ENCODE measurements at regions not wholly inside any gene's neighbourhood (a gene's known extent, or its start where the extent isn't known, plus 50 kb on each side); places are given as distances from the start of the nearest gene placed in this dataset.
"Not testable (repeated sequence)": the region's sequence is repeated elsewhere in the genome, so short reads cannot be mapped to it uniquely, and the experiment has no call there.

DNA sequence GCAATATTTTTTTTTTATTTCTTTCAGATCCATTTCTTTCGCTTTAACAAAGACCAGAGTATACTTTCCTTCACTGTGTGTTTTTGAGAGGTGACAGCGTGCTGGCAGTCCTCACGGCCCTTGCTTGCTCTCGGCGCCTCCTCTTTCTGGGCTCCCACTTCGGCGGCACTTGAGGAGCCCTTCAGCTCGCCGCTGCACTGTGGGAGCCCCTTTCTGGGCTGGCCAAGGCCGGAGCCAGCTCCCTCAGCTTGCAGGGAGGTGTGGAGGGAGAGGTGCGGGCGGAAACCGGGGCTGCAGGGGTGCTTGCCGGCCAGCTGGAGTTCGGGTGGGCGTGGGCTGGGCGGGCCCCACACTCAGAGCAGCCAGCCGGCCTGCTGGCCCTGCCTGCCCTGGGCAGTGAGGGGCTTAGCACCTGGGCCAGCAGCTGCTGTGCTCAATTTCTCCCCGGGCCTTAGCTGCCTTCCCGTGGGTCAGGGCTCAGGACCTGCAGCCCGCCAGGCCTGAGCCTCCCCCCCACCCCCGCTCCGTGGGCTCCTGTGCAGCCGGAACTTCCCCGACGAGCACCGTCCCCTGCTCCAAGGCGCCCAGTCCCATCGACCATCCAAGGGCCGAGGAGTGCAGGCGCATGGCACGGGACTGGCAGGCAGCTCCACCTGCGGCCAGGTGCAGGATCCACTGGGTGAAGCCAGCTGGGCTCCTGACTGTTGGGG is 1490.6 kb downstream of the OTOL1 start:
- DNase-seq (ENCODE audit: low read depth in 2 of 2) = not testable (repeated sequence)

DNA sequence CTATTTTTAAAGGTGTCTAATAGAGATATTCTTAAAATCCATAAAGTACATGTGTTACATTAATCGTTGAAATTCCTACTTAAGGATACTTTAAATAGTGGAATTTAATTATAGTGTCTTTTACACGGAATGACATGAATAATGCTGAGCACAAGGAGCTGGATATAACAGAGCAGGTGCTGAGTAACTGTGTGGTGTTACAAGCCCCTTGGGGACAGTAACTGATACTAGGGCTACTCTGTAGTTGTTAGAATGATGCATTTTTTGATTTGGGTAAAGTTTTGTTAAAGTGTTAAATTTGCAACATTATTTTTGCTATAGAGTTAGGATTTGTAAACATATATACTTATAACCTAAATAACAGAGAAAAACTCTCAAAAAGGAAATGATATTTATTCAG is 1496.1 kb downstream of the OTOL1 start:
- no peak for DNase-seq (ENCODE audit: low read depth in 2 of 2)

DNA sequence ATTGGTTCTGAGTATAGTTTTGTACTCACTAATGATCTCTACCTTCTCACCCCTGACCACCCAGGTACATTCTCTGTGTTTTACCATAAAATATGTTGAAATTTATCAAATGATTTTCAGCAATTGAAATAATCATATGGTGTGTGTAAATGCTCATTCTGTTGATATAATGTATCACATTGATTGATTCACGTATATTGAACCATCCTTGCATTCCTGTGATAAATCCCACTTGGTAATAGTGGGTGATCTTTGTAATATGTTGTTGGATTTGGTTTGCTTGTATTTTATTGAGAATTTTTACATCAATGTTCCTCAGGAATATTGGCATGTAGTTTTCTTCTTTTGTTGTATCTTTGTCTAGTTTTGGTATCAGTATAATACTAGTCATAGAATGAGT is 1497.6 kb downstream of the OTOL1 start:
- no peak for DNase-seq (ENCODE audit: low read depth in 2 of 2)

DNA sequence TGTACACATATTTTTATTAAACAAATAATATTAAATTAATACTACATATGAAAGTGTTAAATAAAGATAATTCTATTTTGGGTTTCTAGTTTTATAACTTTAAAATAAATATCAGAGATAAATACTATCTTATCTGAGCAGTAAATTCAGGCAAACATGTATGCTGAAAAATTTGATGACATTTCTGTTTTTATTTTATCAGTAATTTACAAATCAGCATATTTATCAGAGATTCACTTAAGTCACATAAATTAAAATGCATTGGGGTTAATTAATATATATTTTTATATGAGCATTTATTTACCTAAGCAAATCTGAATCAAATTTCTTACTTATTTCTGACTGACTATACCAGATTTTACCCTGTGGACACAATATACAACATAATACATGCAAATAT is 1499.8 kb downstream of the OTOL1 start:
- DNase-seq (ENCODE audit: low read depth in 2 of 2) = no peak

DNA sequence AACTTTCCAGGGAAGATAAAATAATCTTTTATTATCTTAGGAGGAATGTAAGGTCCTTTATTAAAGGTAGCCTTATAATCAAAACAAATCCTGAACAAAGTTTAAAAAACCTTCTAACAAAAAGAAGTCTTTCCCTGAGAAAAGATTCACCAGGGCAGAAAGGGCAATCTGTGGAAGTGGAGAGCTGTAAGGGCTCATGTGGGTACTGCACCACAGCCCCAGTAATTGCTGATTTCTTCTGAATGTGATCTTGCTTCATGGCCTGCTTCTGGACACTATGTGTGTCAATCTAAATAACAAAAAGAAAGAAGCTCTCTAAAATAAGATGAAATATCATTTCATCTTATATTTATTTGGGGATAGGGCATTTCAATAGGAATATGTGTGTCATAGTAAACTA is 1501.6 kb downstream of the OTOL1 start:
- no peak for DNase-seq (ENCODE audit: low read depth in 2 of 2)

DNA sequence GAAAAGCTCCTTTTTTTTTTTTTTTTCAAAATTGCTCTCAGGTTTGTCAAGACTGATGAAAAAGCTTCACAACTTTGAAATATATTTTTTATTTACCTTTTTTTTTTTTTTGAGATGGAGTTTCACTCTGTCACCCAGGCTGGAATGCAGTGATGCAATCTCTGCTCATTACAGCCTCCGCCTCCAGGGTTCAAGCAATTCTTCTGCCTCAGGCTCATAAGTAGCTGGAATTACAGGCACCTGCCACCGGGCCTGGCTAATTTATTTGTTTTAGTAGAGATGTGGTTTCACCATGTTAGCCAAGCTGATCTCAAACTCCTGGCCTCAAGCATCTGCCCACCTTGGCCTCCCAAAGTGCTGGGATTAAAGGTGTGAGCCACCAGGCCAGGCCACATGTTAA is 1515.0 kb downstream of the OTOL1 start:
- DNase-seq (ENCODE audit: low read depth in 2 of 2) = no peak

DNA sequence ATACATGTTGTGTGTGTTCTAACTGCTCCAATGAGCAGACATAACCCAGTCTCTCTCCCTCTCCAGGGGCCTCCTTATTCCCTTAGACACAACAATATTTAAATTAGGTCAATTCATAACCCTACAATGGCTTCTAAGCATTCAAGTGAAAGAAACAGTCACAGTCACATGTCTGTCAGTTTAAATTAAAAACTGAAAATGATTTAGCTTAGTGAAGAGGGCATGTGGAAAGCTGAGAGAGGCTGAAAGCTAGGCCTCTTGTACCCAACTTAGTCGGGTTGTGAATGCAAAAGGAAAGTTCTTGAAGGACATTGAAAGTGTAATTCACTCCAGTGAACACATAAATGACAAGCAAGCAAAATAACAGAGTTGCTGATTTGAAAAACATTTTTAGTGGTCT is 1519.6 kb downstream of the OTOL1 start:
- no peak for DNase-seq (ENCODE audit: low read depth in 2 of 2)

DNA sequence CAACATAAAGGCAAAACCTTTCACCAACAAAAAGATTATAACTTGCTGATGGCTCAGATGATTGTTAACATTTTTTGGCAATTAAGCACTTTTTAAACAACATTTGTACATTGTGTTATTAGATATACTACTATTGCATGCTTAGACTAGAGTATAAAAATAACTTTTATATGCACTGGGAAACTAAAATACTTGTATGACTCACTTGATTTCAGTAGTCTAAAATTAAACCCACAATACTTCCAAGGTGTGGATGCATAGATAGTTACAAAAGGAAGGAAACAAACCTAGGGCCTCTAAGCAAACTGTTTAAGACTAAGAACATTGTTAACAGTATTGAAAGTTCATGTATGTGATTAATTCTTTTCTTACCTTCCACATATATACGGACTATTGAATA is 1521.5 kb downstream of the OTOL1 start:
- DNase-seq (ENCODE audit: low read depth in 2 of 2) = no peak

DNA sequence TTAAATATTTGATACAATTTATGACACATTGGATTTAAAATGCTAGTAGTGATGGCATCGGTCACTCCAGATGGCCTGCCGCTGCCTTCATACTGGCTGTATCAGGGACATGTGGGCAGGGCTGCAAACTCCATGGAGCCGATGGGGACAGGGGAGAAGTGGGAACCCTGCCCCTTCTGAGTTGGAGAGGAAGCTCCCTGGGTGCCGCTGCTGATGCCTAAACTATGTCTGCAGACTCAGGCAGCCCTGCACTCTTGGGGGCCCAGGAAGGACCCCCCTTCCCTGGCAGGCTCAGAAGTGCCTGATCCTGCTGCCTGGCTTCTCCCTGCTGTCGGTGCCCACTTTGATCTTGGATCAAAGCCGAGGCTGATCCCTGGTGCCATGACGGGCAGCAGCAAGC is 1522.1 kb downstream of the OTOL1 start:
- DNase-seq (ENCODE audit: low read depth in 2 of 2) = no peak

DNA sequence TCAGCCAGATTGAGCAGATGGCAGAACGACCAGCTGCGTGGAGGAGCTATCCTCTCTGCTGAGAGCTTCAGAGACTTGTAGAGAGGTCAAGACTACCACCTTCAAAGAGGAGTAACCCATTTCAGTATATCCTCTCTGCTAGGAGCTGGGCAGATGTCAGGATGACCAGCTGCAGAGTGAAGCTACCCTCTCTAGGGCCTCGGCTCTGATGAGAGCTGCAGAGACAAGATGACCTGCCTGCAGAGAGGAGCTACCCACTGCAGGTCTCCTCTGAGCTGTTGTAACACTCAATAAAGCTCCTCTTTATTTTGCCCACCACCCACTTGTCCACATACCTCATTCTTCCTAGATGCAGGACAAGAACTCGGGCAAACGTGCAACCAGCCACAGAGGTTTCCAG is 1522.7 kb downstream of the OTOL1 start:
- no peak for DNase-seq (ENCODE audit: low read depth in 2 of 2)

DNA sequence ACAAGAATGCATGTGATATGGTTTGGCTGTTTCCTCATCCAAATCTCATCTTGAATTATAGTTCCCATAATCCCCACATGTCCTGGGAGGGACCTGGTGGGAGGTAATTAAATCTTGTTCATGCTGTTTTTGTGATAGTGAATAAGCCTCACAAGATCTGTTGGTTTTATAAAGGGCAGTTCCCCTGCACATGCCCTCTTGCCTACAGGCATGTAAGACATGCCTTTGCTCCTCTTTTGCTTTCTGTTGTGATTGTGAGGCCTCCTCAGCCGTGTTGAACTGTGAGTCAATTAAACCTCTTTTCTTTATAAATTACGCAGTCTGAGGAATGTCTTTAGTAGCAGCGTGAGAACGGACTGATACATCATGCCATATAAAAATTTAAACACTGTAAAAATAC is 1537.0 kb downstream of the OTOL1 start:
- no peak for DNase-seq (ENCODE audit: low read depth in 2 of 2)

DNA sequence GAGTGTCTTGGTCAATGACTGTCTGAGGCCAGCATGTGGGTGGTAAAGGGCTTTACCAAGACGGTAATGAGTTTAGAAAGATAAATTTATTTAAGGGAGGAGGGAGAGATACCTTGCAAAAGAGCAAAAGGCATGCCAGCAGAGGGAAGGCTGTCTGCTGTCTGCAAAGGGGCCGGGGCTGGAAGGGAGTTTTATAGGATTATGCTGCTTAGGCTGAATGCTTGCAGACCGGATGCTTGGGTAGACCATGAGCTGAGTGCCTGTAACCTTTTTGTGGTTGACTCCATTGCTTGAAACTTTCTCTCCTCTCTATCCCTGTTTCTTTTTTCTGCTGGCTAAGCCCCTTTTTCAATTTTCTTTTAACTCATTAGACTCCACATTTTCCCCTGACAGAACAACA is 1543.0 kb downstream of the OTOL1 start:
- DNase-seq (ENCODE audit: low read depth in 2 of 2) = no peak

DNA sequence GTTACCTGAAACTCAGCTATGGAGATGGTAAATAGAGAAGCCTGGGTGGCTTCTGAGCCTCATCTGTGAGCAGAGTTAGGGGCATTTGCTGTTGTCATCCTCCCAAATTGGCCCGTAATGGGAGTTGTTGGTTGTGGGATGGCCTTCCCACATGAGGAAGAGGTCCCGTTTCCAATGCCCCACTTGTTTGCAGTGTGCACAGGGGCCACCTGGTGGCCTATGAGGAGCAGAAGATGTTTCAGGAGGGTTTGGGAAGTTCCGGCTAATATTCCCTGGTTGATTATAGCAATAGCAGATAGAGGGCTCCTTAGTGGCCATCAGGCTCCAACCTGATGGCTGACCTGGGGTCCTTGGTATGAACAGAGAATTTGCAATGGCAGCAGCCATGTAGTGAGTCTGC is 1546.5 kb downstream of the OTOL1 start:
- DNase-seq (ENCODE audit: low read depth in 2 of 2) = no peak

DNA sequence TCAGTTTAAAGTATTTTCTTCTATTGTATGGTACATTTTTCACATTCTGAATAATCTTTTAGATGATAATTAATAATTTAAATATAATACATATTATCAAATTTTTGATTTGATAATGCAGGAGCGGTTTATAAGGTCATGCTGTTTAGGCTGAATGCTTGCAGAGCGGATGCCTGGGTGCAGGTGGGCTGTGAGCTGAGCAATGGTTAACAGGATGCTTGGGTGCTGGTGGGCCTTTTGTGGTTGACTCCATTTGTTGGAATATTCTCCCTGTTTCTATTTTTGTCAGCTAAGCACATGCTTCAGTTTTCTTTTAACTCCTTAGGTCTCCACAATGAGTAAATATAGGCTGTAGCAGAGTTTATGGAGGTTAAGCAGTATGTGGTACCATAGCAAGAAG is 1549.3 kb downstream of the OTOL1 start:
- DNase-seq (ENCODE audit: low read depth in 2 of 2) = no peak

DNA sequence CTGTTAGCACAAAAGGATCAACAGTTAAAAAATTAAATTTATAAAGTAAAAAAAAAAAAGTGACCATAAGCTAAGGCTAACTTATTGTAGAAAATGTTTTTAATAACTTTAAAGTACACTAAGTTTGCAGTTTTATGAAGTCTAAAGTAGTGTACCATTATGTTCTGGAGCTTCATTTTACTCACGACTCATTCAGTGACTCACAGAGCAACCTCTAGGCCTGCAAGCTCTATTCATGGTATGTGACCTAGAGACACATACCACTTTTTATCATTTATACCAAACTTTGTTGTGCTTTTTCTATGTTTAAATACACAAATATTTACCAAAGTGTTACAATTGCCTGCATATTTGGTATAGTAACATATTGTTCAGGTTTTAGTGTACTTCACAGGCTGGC is 1552.3 kb downstream of the OTOL1 start:
- DNase-seq (ENCODE audit: low read depth in 2 of 2) = no peak

DNA sequence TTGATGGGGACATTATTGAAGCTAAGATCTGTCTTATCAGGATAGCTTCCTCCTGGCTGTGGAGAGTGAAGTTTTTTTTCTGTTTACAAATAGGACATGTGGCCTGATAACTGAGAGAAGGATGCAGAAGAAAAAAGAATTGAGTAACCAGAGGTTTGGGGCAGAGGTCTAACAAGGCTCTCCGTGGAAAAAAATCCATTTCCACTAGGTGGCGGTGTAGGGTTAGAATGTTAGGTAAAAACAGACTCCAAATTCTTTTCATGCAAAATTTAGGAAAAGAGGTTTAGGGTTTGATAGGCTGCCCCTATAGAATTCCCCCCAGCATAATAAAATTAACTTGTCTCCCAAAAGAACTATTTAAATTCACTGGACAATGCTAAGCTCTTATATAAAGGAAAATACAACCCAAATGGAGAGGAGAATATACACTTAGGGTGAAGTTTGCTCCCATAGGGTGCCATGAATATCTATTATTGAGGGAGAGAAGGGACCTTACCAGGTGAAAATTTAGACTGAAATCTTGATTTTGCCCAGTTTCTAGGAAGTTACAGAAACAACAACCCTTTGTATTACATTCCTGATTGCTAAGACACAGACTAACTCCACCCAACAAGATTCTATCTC is 1560.4 kb downstream of the OTOL1 start:
- no peak for DNase-seq (ENCODE audit: low read depth in 2 of 2)

DNA sequence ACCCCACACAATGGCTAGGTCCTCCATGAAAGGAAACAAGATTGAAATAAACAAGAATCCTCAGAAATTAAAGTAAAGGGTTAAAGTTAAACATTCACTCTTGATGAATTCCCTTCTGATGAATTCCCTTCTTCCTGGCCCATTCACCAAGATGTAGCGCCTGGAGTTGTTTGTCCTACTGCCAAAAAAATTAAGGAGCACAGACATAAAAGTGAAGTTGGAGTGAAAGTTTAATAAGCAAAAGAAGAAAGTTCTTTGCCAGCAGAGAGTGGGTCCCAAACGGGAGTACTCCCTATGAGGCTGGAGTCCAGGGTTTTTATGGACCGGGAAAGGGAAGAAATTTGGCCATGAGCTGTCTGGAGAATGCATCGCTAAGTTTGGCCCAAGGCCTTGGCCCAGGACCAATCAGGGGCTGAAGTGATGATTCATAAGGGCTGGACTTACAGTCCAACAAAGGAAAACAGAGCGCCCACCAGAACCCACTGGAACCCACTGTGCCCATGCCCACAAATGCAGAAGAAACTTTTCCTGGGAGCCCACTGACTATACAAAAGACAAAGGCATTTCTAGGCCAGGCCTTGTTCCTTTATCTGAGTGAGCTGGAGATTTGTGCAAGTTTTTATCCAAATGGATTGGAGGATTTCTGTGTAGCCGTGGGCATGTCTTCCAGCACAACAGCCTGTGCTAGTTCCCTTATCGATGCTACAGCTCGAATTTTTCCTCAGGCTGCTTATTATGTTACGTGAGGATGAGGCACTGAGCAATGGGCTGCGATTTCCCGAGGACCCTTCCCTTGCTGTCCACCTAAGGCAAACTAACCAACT is 1561.6 kb downstream of the OTOL1 start:
- no peak for DNase-seq (ENCODE audit: low read depth in 2 of 2)

DNA sequence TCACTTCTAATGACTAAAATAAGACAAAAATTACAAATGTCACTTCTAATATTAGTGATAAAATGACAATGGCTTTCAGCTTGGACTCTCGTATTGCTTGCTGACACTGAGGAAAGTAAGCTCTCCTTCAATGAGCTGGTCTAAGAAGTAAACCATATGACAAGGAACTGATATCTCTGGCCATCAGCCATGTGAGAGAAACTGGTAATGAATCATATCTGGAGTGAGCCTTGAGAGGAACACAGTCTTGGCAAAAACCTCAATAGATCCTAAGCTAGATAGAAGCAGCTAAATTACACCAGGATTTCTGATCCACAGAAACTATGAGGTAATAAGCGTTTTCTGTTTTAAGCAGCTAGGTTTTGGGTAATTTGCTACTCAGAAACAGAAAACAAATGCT is 1575.1 kb downstream of the OTOL1 start:
- no peak for DNase-seq (ENCODE audit: low read depth in 2 of 2)
